ENCODE measurements at regions not wholly inside any gene's neighbourhood (a gene's known extent, or its start where the extent isn't known, plus 50 kb on each side); places are given as distances from the start of the nearest gene placed in this dataset.

- ATAC-seq, result no peak
- Mint-ChIP-seq H3K27me3 (no peaks in the 10 kb centered on the region), H3K27ac (no peak overlapping the region), H3K36me3 (ENCODE audit: low read depth) (no peaks in the 10 kb centered on the region), H3K9me3 (peaks cover 2% of the 10 kb centered on the region), H3K4me3 (no peak overlapping the region), H3K4me1 (ENCODE audit: low read depth) (no peaks in the 10 kb centered on the region)
- POLR2A ChIA-PET, result interaction anchor here (0.8 kb wide), 1 partner anchor 19 kb away, joined by 3 read pairs; no protein-coding TSS in a partner anchor
- CTCF ChIA-PET, result interaction anchor here (1.5 kb wide), 1 partner anchor 26 kb away, joined by 5 read pairs; no protein-coding TSS in a partner anchor
- no peak for TF ChIP-seq CTCF (IDR thresholded peaks at IDR 0.05)
- intact Hi-C loops (cut with micrococcal nuclease), result no loop called here
- DNase-seq, result no peak
Measured at GRCh38 chr4:38205261-38205660, 245.1 kb downstream of the PTTG2 start.

- Mint-ChIP-seq H3K27me3 (no peaks in the 10 kb centered on the region), H3K4me3 (no peak overlapping the region), H3K4me1 (ENCODE audit: low read depth) (no peaks in the 10 kb centered on the region), H3K9me3 (peaks cover 2% of the 10 kb centered on the region), H3K27ac (no peak overlapping the region), H3K36me3 (ENCODE audit: low read depth) (no peaks in the 10 kb centered on the region)
- DNase-seq (no peak), ATAC-seq (no peak)
- intact Hi-C loops (cut with micrococcal nuclease), result no loop called here
- POLR2A ChIA-PET, result no interaction called here
- CTCF ChIA-PET, result no interaction called here
- no peak for TF ChIP-seq CTCF (IDR thresholded peaks at IDR 0.05)
Measured at GRCh38 chr4:38207110-38207457, 246.9 kb downstream of the PTTG2 start.

- DNase-seq (no peak), ATAC-seq (no peak)
- no peak for TF ChIP-seq CTCF (IDR thresholded peaks at IDR 0.05)
- H3K9me3 Mint-ChIP-seq, result peaks cover 2% of the 10 kb centered on the region
- no peak overlapping the region for H3K4me3 Mint-ChIP-seq
- H3K4me1 Mint-ChIP-seq (ENCODE audit: low read depth), result no peaks in the 10 kb centered on the region
- intact Hi-C loops (cut with micrococcal nuclease), result no loop called here
- H3K27me3 Mint-ChIP-seq, result no peaks in the 10 kb centered on the region
- POLR2A ChIA-PET, result no interaction called here
- H3K36me3 Mint-ChIP-seq (ENCODE audit: low read depth), result no peaks in the 10 kb centered on the region
- H3K27ac Mint-ChIP-seq, result no peak overlapping the region
- CTCF ChIA-PET, result no interaction called here
Measured at GRCh38 chr4:38209654-38210053, 249.5 kb downstream of the PTTG2 start.

- Mint-ChIP-seq H3K27me3 (no peaks in the 10 kb centered on the region), H3K4me1 (ENCODE audit: low read depth) (no peaks in the 10 kb centered on the region), H3K36me3 (ENCODE audit: low read depth) (no peaks in the 10 kb centered on the region), H3K9me3 (peaks cover 2% of the 10 kb centered on the region), H3K27ac (no peak overlapping the region), H3K4me3 (no peak overlapping the region)
- intact Hi-C loops (cut with micrococcal nuclease), result no loop called here
- DNase-seq, result no peak
- ChIA-PET POLR2A (no interaction called here), CTCF (interaction anchor here (0.9 kb wide), 1 partner anchor 10 kb away, joined by 3 read pairs; no protein-coding TSS in a partner anchor)
- TF ChIP-seq CTCF (IDR thresholded peaks at IDR 0.05), result no peak
- no peak for ATAC-seq
Measured at GRCh38 chr4:38210396-38211114, 250.4 kb downstream of the PTTG2 start.

- DNase-seq (no peak), ATAC-seq (no peak)
- Mint-ChIP-seq H3K9me3 (peaks cover 2% of the 10 kb centered on the region), H3K4me1 (ENCODE audit: low read depth) (no peaks in the 10 kb centered on the region), H3K36me3 (ENCODE audit: low read depth) (no peaks in the 10 kb centered on the region), H3K4me3 (no peak overlapping the region), H3K27ac (no peak overlapping the region), H3K27me3 (no peaks in the 10 kb centered on the region)
- CTCF ChIA-PET, result interaction anchor here (1.2 kb wide), 1 partner anchor 465 kb away, joined by 3 read pairs; no protein-coding TSS in a partner anchor
- TF ChIP-seq CTCF (IDR thresholded peaks at IDR 0.05), result no peak
- intact Hi-C loops (cut with micrococcal nuclease), result no loop called here
- POLR2A ChIA-PET, result no interaction called here
Measured at GRCh38 chr4:38211885-38212284, 251.7 kb downstream of the PTTG2 start.

All from activated CD8-positive, alpha-beta T cell treated with anti-CD3 and anti-CD28 coated beads for 36 hours (primary cell).